Spinal cord (tissue), 9 donors: ENCODE measurements at regions not wholly inside any gene's neighbourhood (a gene's known extent, or its start where the extent isn't known, plus 50 kb on each side); places are given as distances from the start of the nearest gene placed in this dataset.
A peak's percentile ranks its signal among the peaks of the same experiment; 100 is the strongest.
"Not testable (repeated sequence)": the region's sequence is repeated elsewhere in the genome, so short reads cannot be mapped to it uniquely, and the experiment has no call there.

ENCODE experiments used
- DNase-seq, 6 donors: peaks; one replicate each; pipeline versions ENCODE4 v3.0.0 to v3.0.0-alpha.2; 2013 to 2015; ENCODE audit warnings: low spot score in 6 of 6, low read depth in 4 of 6
- H3K27ac ChIP-seq: one replicate; pipeline ENCODE4 v1.5.1; 2013; ENCODE audit warnings: low read depth, low read length, control low read depth
- H3K27me3 ChIP-seq: one replicate; pipeline ENCODE4 v1.6.1; 2013; ENCODE audit warnings: low read length; ENCODE audit not compliant: control insufficient read depth, insufficient read depth
- H3K36me3 ChIP-seq: one replicate; pipeline ENCODE4 v1.6.1; 2013; ENCODE audit warnings: low read length; ENCODE audit not compliant: control insufficient read depth, insufficient read depth
- H3K4me1 ChIP-seq: one replicate; pipeline ENCODE4 v1.6.1; 2013; ENCODE audit warnings: low read length; ENCODE audit not compliant: control insufficient read depth, insufficient read depth
- H3K4me3 ChIP-seq: one replicate; pipeline ENCODE4 v1.5.1; 2013; ENCODE audit warnings: low read depth, low read length, control low read depth
- H3K9me3 ChIP-seq: one replicate; pipeline ENCODE4 v1.6.1; 2013; ENCODE audit warnings: low read length; ENCODE audit not compliant: control insufficient read depth, insufficient read depth
- WGBS: methylation state at CpG from one replicate; pipeline ENCODE4 v1.1.5; 2013; ENCODE audit warnings: missing lambda C conversion rate; ENCODE audit not compliant: insufficient coverage; 5-methylcytosine and 5-hydroxymethylcytosine counted together
- donor health status: healthy.

GRCh38 chr12:30272515-30272914 is 423.2 kb downstream of the IPO8 start:
- 83% methylated on average over 1 of the region's 1 CpG for WGBS
- H3K27me3 ChIP-seq, DNase-seq, H3K36me3 ChIP-seq, H3K27ac ChIP-seq, H3K9me3 ChIP-seq, H3K4me1 ChIP-seq, H3K4me3 ChIP-seq: not testable (repeated sequence)

GRCh38 chr12:30269496-30269895 is 426.2 kb downstream of the IPO8 start:
- Histone ChIP-seq H3K36me3 (no peaks in the 10 kb centered on the region), H3K27ac (no peak overlapping the region), H3K27me3 (no peaks in the 10 kb centered on the region), H3K4me1 (no peaks in the 10 kb centered on the region), H3K9me3 (no peaks in the 10 kb centered on the region), H3K4me3 (no peak overlapping the region)
- DNase-seq, result peak in 1 of 6 donors; percentile 3

GRCh38 chr12:30268041-30268440 is 427.6 kb downstream of the IPO8 start:
- H3K9me3 ChIP-seq, result no peaks in the 10 kb centered on the region
- H3K4me3 ChIP-seq, result no peak overlapping the region
- no peaks in the 10 kb centered on the region for H3K4me1 ChIP-seq
- H3K27ac ChIP-seq, result no peak overlapping the region
- no peak for DNase-seq
- 80% methylated on average over 1 of the region's 2 CpGs for WGBS
- H3K36me3 ChIP-seq, result no peaks in the 10 kb centered on the region
- no peaks in the 10 kb centered on the region for H3K27me3 ChIP-seq

- Histone ChIP-seq H3K27me3 (no peaks in the 10 kb centered on the region), H3K4me3 (no peak overlapping the region), H3K27ac (no peak overlapping the region), H3K4me1 (no peaks in the 10 kb centered on the region), H3K9me3 (no peaks in the 10 kb centered on the region), H3K36me3 (no peaks in the 10 kb centered on the region)
- no peak for DNase-seq
- 72% methylated on average over 2 of the region's 2 CpGs for WGBS
Observed at GRCh38 chr12:30263434-30263833, 432.2 kb downstream of the IPO8 start.

- Histone ChIP-seq H3K4me1 (no peaks in the 10 kb centered on the region), H3K36me3 (no peaks in the 10 kb centered on the region), H3K4me3 (no peak overlapping the region), H3K27ac (no peak overlapping the region), H3K9me3 (no peaks in the 10 kb centered on the region), H3K27me3 (no peaks in the 10 kb centered on the region)
- whole genome bisulfite sequencing, result 40% methylated on average over 1 of the region's 1 CpG
- DNase-seq, result no peak
Observed at GRCh38 chr12:30257618-30258017, 438.1 kb downstream of the IPO8 start.

GRCh38 chr12:30251546-30251945 is 444.1 kb downstream of the IPO8 start:
- no peak for DNase-seq
- no peaks in the 10 kb centered on the region for H3K4me1 ChIP-seq
- H3K36me3 ChIP-seq, result no peaks in the 10 kb centered on the region
- no peaks in the 10 kb centered on the region for H3K9me3 ChIP-seq
- no peak overlapping the region for H3K27ac ChIP-seq
- no peak overlapping the region for H3K4me3 ChIP-seq
- no peaks in the 10 kb centered on the region for H3K27me3 ChIP-seq
- 60% methylated on average over 1 of the region's 5 CpGs for WGBS

GRCh38 chr12:30243426-30243825 is 452.2 kb downstream of the IPO8 start:
- Histone ChIP-seq H3K4me1 (no peaks in the 10 kb centered on the region), H3K9me3 (no peaks in the 10 kb centered on the region), H3K27ac (no peak overlapping the region), H3K36me3 (no peaks in the 10 kb centered on the region), H3K27me3 (no peaks in the 10 kb centered on the region), H3K4me3 (no peak overlapping the region)
- WGBS, result no CpG with 5 or more reads among the region's 2 CpGs
- DNase-seq, result no peak

- H3K27ac ChIP-seq, result no peak overlapping the region
- H3K9me3 ChIP-seq, result no peaks in the 10 kb centered on the region
- DNase-seq, result no peak
Observed at GRCh38 chr12:30219047-30219446, 435.3 kb upstream of the TMTC1 start.

GRCh38 chr12:30218073-30218472 is 434.3 kb upstream of the TMTC1 start:
- H3K9me3 ChIP-seq, result no peaks in the 10 kb centered on the region
- H3K36me3 ChIP-seq, result no peaks in the 10 kb centered on the region
- H3K27ac ChIP-seq, result no peak overlapping the region
- no peaks in the 10 kb centered on the region for H3K4me1 ChIP-seq
- H3K4me3 ChIP-seq, result no peak overlapping the region
- no peak for DNase-seq
- H3K27me3 ChIP-seq, result no peaks in the 10 kb centered on the region
- 80% methylated on average over 2 of the region's 4 CpGs for WGBS

More at GRCh38 chr12:30219047-30219446, 435.3 kb upstream of the TMTC1 start:
- H3K36me3 ChIP-seq, result no peaks in the 10 kb centered on the region
- no peak overlapping the region for H3K4me3 ChIP-seq
- no peaks in the 10 kb centered on the region for H3K4me1 ChIP-seq
- WGBS, result no CpG with 5 or more reads among the region's 4 CpGs
- no peaks in the 10 kb centered on the region for H3K27me3 ChIP-seq

- Histone ChIP-seq H3K4me1 (no peaks in the 10 kb centered on the region), H3K27me3 (no peaks in the 10 kb centered on the region), H3K9me3 (no peaks in the 10 kb centered on the region), H3K36me3 (no peaks in the 10 kb centered on the region), H3K4me3 (no peak overlapping the region), H3K27ac (no peak overlapping the region)
- WGBS, result 89% methylated on average over 1 of the region's 1 CpG
- no peak for DNase-seq
Observed at GRCh38 chr12:30213166-30213565, 429.4 kb upstream of the TMTC1 start.
